HCT116 (cell line): ENCODE measurements at regions not wholly inside any gene's neighbourhood (a gene's known extent, or its start where the extent isn't known, plus 50 kb on each side); places are given as distances from the start of the nearest gene placed in this dataset.

ENCODE experiments used
- ATAC-seq: fragments of 200-7000 bp; cut with Tn5 transposase; 2 replicates; pipeline ENCODE4 v1.9.1; 2020; ENCODE audit warnings: mild to moderate bottlenecking, moderate library complexity
- BruUV-seq: library from RNA; stranded (reverse); fragments of 400-500 nt; replicated peaks from 2 replicates; lab custom pipeline; 2021; lab: Mats Ljungman, UMichigan
- CTCF ChIA-PET: fragments of 300-600 bp; sonication (Branson Sonifier 250); formaldehyde crosslinking; loops from one replicate; lab custom pipeline; 2021; ENCODE audit warnings: antibody characterized with exemption; lab: Charles Lee
- POLR2A ChIA-PET: fragments of 300-600, 350-600 bp; sonication (Branson Sonifier 250); formaldehyde crosslinking; loops from one replicate; lab custom pipeline; 2021; ENCODE audit warnings: antibody characterized with exemption; lab: Charles Lee
- RAD21 ChIA-PET, 2 experiments: fragments of 300-600 bp; sonication (Branson Sonifier 250); formaldehyde crosslinking; loops; one replicate each; lab custom pipeline; 2023; ENCODE audit warnings: low total read pairs in 2 of 2; ENCODE audit not compliant: uncharacterized antibody in 2 of 2, unreplicated experiment in 2 of 2, low non-redundant PET in 1 of 2; lab: Charles Lee
- DNase-seq: peaks from one replicate; pipeline ENCODE4 v3.0.0-alpha.2; 2010; ENCODE audit warnings: low read depth, low spot score
- H2AFZ ChIP-seq: fragments of 200-600 bp; shearing (Covaris generic), sonication (generic); 2 replicates; pipeline ENCODE4 v1.6.1; 2017; ENCODE audit warnings: low read depth, mixed run types, mixed read lengths, antibody characterized with exemption, low read length; ENCODE audit not compliant: poor library complexity, severe bottlenecking
- H3K27ac ChIP-seq: 2 replicates; pipeline ENCODE4 v1.5.1; 2012; ENCODE audit warnings: low read depth, low read length
- H3K27me3 ChIP-seq: fragments of 200-600 bp; sonication (generic); 2 replicates; pipeline ENCODE4 v1.6.1; 2016; ENCODE audit warnings: mixed run types, low read length, mixed read lengths; ENCODE audit not compliant: insufficient read depth
- H3K36me3 ChIP-seq, 2 experiments: fragments of 200-500 bp in 1 of 2; fragments of 200-600 bp in 1 of 2; sonication (Bioruptor generic) in 1 of 2; sonication (generic) in 1 of 2; 2 replicates each; pipeline versions ENCODE4 v1.5.1 to v1.6.1; 2014 to 2016; ENCODE audit warnings: low read length in 2 of 2, inconsistent platforms in 1 of 2, mixed read lengths in 1 of 2, mixed run types in 1 of 2; ENCODE audit not compliant: insufficient read depth in 2 of 2, control insufficient read depth in 1 of 2
- H3K4me1 ChIP-seq, 2 experiments: fragments of 200-600 bp in 1 of 2; sonication (generic) in 1 of 2; 2 replicates each; pipeline versions ENCODE4 v1.5.1 to v1.6.1; 2012 to 2017; ENCODE audit warnings: low read length in 2 of 2, inconsistent platforms in 1 of 2, mild to moderate bottlenecking in 1 of 2, mixed read lengths in 1 of 2, mixed run types in 1 of 2, moderate library complexity in 1 of 2; ENCODE audit not compliant: insufficient read depth in 2 of 2, control insufficient read depth in 1 of 2
- H3K4me2 ChIP-seq: fragments of 200-600 bp; sonication (generic); 2 replicates; pipeline ENCODE4 v1.6.1; 2017; ENCODE audit warnings: mixed run types, low read length, mixed read lengths
- H3K4me3 ChIP-seq, 2 experiments: fragments of 200-600 bp in 1 of 2; sonication (generic) in 1 of 2; replicated peaks in 1 of 2; 2 replicates each; pipeline ENCODE4 v1.5.1; 2011 to 2016; ENCODE audit warnings: low read length in 2 of 2, control low read depth in 1 of 2, low read depth in 1 of 2, mild to moderate bottlenecking in 1 of 2, mixed read lengths in 1 of 2, mixed run types in 1 of 2
- H3K79me2 ChIP-seq: fragments of 200-600 bp; sonication (generic); 2 replicates; pipeline ENCODE4 v1.6.1; 2017; ENCODE audit warnings: mild to moderate bottlenecking, mixed run types, low read length, moderate library complexity, mixed read lengths; ENCODE audit not compliant: insufficient read depth
- H3K9ac ChIP-seq: fragments of 200-600 bp; sonication (generic); 2 replicates; pipeline ENCODE4 v1.6.1; 2016; ENCODE audit warnings: low read length, mixed read lengths
- H3K9me2 ChIP-seq: fragments of 200-600 bp; sonication (generic), shearing (Covaris generic); 2 replicates; pipeline ENCODE4 v1.6.1; 2017; ENCODE audit warnings: mixed run types, mild to moderate bottlenecking, moderate library complexity; ENCODE audit not compliant: insufficient read depth
- H3K9me3 ChIP-seq, 2 experiments: fragments of 200-500 bp in 1 of 2; fragments of 200-600 bp in 1 of 2; sonication (Bioruptor generic) in 1 of 2; sonication (generic) in 1 of 2; 2 replicates each; pipeline ENCODE4 v1.6.1; 2014 to 2017; ENCODE audit warnings: low read length in 2 of 2, mixed read lengths in 2 of 2, inconsistent platforms in 1 of 2, low read depth in 1 of 2, mild to moderate bottlenecking in 1 of 2, mixed run types in 1 of 2, moderate library complexity in 1 of 2; ENCODE audit not compliant: control insufficient read depth in 1 of 2, insufficient read depth in 1 of 2
- H4K20me1 ChIP-seq: fragments of 200-600 bp; sonication (generic), shearing (Covaris generic); 2 replicates; pipeline ENCODE4 v1.6.1; 2017; ENCODE audit warnings: mixed run types, mild to moderate bottlenecking, moderate library complexity; ENCODE audit not compliant: insufficient read depth
- ATF3 ChIP-seq: IDR thresholded peaks from 2 replicates; pipeline ENCODE4 v1.6.1; 2012
- CBX3 ChIP-seq: IDR thresholded peaks from 2 replicates; pipeline ENCODE4 v1.6.1; 2012; ENCODE audit warnings: low read depth
- CEBPB ChIP-seq: IDR thresholded peaks from 2 replicates; pipeline ENCODE4 v1.6.1; 2012; ENCODE audit warnings: low read depth
- CTCF ChIP-seq, 3 experiments: fragments of 200-600 bp in 1 of 3; sonication (generic) in 1 of 3; IDR thresholded peaks in 2 of 3; conservative IDR thresholded peaks in 1 of 3; 2 replicates each; pipeline ENCODE4 v1.5.1; 2012 to 2017; ENCODE audit warnings: low read depth in 2 of 3, low read length in 2 of 3, antibody characterized with exemption in 1 of 3, borderline replicate concordance in 1 of 3, control low read depth in 1 of 3, mild to moderate bottlenecking in 1 of 3, mixed read lengths in 1 of 3, mixed run types in 1 of 3, moderate library complexity in 1 of 3; ENCODE audit not compliant: insufficient read depth in 1 of 3
- EGR1 ChIP-seq: IDR thresholded peaks from 2 replicates; pipeline ENCODE4 v1.6.1; 2012; ENCODE audit warnings: low read depth
- ELF1 ChIP-seq: IDR thresholded peaks from 2 replicates; pipeline ENCODE4 v1.6.1; 2012; ENCODE audit warnings: low read depth, borderline replicate concordance
- EZH2 ChIP-seq: fragments of 200-600 bp; sonication (generic); IDR thresholded peaks from 2 replicates; pipeline ENCODE4 v1.6.1; 2017; ENCODE audit warnings: antibody characterized with exemption, mixed run types
- FOSL1 ChIP-seq: IDR thresholded peaks from 2 replicates; pipeline ENCODE4 v1.6.1; 2012; ENCODE audit warnings: low read depth
- JUND ChIP-seq: IDR thresholded peaks from 2 replicates; pipeline ENCODE4 v1.6.1; 2012
- MAX ChIP-seq: IDR thresholded peaks from 2 replicates; pipeline ENCODE4 v1.6.1; 2012
- POLR2A ChIP-seq: IDR thresholded peaks from 2 replicates; pipeline ENCODE4 v1.7.0; 2011; ENCODE audit warnings: borderline replicate concordance; ENCODE audit not compliant: insufficient read depth, insufficient read length; ENCODE audit errors: extremely low read depth
- POLR2AphosphoS5 ChIP-seq: IDR thresholded peaks from 2 replicates; pipeline ENCODE4 v1.6.1; 2011; ENCODE audit warnings: mild to moderate bottlenecking, low read depth, low read length, moderate library complexity
- REST ChIP-seq: IDR thresholded peaks from 2 replicates; pipeline ENCODE4 v1.6.1; 2012; ENCODE audit warnings: low read depth
- SIN3A ChIP-seq: IDR thresholded peaks from 2 replicates; pipeline ENCODE4 v1.6.1; 2012; ENCODE audit warnings: low read depth
- SRF ChIP-seq: IDR thresholded peaks from 2 replicates; pipeline ENCODE4 v1.6.1; 2012; ENCODE audit warnings: low read depth
- YY1 ChIP-seq: IDR thresholded peaks from 2 replicates; pipeline ENCODE4 v1.6.1; 2011; ENCODE audit warnings: low read length, low read depth, moderate library complexity, mild to moderate bottlenecking; ENCODE audit not compliant: insufficient replicate concordance; ENCODE audit errors: extremely low read depth
- ZBTB33 ChIP-seq: IDR thresholded peaks from 2 replicates; pipeline ENCODE4 v1.6.1; 2011; ENCODE audit warnings: mild to moderate bottlenecking, low read length, moderate library complexity; ENCODE audit not compliant: insufficient replicate concordance; ENCODE audit errors: extremely low read depth
- ZNF274 ChIP-seq: fragments of 200-500 bp; sonication (Bioruptor generic); IDR thresholded peaks from 2 replicates; pipeline ENCODE4 v1.6.1; 2014; ENCODE audit warnings: mild to moderate bottlenecking, low read depth, low read length, inconsistent platforms
- intact Hi-C: fragments of 100-400 bp; cut with micrococcal nuclease; formaldehyde crosslinking; loops from 2 replicates; pipeline ENCODE4 v1.10.0; 2022

GRCh38 chr1:177600321-177600720, 369.5 kb downstream of the SEC16B start:
- Histone ChIP-seq H3K79me2 (no peaks in the 10 kb centered on the region), H3K9me2 (no peaks in the 10 kb centered on the region), H3K36me3 (no peaks in the 10 kb centered on the region), H2AFZ (no peak overlapping the region), H3K4me2 (no peak overlapping the region), H3K9ac (no peak overlapping the region), H3K27me3 (peaks cover 10% of the 10 kb centered on the region; the same call in 1 of the 2 replicates), H3K9me3 (no peaks in the 10 kb centered on the region), H4K20me1 (no peaks in the 10 kb centered on the region), H3K4me3 (no peak overlapping the region), H3K4me1 (no peaks in the 10 kb centered on the region), H3K27ac (no peak overlapping the region)
- ChIA-PET CTCF (no interaction called here), RAD21 (no interaction called here), POLR2A (no interaction called here)
- no peak for DNase-seq
- intact Hi-C loops: no loop called here
- TF ChIP-seq CBX3: no peak
- no peak for TF ChIP-seq FOSL1
- no peak for TF ChIP-seq REST
- TF ChIP-seq ATF3: no peak
- no peak for TF ChIP-seq SIN3A
- TF ChIP-seq JUND: no peak
- TF ChIP-seq ZBTB33: no peak
- TF ChIP-seq ZNF274: no peak
- TF ChIP-seq CEBPB: no peak
- TF ChIP-seq CTCF (IDR thresholded peaks at IDR 0.05 in 2 of 3, conservative IDR thresholded peaks at IDR 0.05 in 1 of 3; ENCODE audit: borderline replicate concordance in 1 of 3, insufficient read depth in 1 of 3, low read depth in 2 of 3, low read length in 2 of 3): no peak
- TF ChIP-seq YY1: no peak
- TF ChIP-seq MAX: no peak
- TF ChIP-seq POLR2AphosphoS5: no peak
- TF ChIP-seq EGR1: no peak
- no peak for TF ChIP-seq SRF
- no peak for TF ChIP-seq EZH2
- TF ChIP-seq ELF1: no peak
- TF ChIP-seq POLR2A: no peak
- no peak for ATAC-seq
- no TSS peak for BruUV-seq
